Hematopoietic multipotent progenitor cell treated with erythropoietin and hydrocortisone succinate and interleukin-3 and kit ligand, for 6 days (in vitro differentiated cells): ENCODE measurements at regions not wholly inside any gene's neighbourhood (a gene's known extent, or its start where the extent isn't known, plus 50 kb on each side); places are given as distances from the start of the nearest gene placed in this dataset.
A peak's percentile ranks its signal among the peaks of the same experiment; 100 is the strongest.

Source experiments
- DNase-seq: peaks from one replicate; pipeline ENCODE4 v3.0.0-alpha.2; 2015

DNA sequence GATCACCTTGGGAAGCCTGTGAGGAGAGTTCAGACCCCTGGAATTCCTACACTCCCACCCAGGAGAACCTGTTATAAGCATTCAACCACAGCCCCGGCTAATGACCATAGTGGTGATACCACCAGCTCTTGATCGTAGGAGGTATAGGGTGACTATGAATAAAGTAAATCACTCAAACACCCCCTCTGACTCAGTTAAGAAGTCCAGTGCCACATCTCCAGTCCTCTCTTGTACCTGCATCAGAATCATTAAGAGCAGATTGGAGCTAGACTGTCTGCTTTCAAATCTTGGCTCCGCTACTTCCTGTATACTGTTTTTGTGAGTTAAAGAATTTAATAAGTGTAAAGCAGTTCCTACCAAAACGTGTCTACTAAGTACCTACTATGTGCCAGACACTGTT, 565.1 kb upstream of the DIPK2B start:
- DNase-seq, result no peak

DNA sequence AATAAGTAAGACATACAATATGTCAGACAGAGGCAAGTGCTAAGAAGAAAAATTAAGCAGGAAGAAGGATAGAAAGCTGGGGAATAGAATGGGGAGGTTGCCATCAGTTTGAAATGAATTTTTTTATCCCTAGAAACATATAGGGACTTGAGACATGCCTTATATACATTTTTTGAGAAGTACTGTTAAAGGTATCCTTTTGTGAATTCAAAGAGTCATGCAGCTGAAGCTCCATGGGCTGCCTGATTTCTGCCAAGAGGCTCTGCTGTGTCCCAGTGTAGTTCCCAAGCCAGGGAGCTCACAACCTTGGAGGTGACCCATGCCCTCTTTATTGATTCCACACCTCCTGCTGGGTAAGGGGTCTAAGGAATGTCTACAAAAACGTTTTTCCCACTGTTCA, 564.6 kb upstream of the DIPK2B start:
- DNase-seq, result no peak

DNA sequence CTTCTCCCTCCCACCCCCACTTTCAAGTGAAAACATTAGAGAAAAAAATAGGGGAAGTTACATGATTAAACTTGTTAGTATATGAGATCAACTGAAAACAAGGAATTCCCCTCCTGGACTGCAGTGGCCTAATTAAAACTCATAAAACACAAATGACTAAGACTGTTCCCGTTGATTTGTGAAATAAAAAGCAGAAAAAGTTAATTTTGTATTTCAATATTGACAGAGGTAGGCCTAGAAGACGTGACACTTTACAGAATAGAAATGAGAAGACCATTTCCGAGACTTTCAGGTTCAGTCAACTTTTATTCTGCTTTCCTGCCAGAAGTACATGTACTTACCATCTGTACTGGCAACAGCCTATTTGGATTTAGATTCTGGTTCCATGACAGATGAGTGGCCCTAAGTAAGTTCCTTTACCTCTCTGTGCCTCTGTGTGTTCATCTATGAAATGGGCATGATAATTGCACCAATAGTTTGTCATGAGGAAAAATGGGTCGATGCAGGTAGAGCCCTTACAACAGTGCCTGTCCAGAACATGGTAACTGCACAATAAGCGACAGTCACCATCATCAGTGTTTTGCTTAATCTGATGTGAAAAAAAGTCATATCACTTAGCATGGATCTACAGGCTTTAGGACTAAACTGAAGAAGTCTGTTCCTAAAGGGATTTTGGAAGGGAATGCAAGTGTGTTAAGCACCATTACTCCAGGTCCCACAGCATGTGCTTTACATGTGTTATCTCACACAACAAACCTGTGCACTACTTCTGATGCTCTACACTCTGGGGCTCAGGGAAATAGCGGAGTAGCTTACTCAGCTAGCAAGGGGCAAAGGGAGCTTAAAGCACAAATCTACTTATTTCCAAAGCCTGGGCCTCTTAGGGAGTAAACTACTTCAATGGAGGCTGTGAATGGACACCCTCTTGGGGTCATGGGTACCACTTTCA, 562.3 kb upstream of the DIPK2B start:
- no peak for DNase-seq

DNA sequence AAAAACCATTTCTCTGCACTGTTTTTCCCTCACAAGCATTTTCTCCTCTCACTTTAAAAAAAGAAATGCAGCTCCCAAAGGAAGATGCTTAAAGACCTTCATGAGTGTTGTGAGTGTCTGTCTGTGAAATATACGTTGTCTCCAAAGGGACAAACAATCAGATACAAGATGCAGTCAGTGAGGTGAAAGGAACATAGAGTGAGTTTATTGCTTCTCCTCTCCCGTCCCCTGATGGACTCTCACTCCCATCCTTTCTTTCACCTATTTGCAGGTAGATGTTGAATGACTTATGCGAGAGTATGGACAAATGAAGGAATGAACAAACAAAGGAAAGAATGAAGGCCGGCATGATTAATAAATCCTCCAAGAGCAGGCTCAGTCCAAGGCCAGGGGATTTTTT, 561.2 kb upstream of the DIPK2B start:
- no peak for DNase-seq

DNA sequence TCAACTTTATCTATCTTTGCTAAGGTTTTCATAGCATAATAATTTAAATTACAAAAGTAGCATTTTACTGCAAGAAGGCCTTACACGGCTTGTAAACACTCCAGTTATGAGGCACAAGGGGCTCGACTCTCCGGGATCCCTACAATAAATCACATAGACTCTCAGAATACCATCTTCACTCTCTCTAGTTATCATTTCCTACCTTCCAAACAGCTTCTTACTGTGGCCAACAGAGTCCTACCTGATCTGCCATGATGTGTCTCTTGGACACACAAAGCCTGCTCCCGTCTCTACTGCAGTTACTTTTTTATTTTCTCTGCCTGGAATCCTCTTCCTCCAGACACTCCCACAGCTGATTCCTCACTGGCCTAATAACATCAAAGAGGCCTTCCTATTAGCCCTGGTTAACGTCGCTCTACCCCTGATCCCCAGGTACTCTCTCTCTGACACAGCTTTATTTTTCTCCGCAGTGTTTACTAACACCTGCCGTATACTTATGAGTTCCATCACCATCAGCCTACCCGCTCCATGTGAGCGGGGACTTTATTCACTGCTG, 559.6 kb upstream of the DIPK2B start:
- DNase-seq, result no peak

DNA sequence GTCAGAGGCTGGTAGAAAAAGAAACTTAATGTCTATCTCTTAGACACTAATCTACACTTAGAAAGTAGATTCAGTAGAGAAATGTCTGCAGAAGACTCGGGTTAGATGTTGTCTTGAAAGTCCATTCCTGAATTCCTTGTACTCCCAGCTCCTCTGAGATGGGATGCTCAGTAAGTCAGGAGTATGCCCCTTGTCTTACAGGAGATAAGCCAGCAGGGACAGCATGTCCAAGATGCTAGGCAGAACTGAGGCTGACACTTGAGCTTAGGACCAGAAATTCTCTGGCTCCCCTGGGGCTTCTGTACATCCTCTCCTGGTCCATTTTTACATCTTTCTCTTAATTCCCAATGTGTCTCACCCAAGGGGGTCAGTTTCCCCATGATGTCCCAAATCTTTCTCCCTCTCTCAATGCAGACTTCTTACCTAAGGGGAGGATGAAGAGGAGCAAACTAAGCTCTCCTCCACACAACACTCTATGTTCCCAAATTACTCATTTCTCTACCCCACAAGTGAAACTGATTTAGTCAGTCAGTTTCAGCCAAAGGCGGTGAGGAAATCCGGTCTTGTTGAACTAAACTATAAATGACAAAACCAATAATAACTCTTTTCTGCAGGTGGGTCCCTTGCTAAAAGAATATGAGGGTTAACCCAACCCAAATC, 558.2 kb upstream of the DIPK2B start:
- DNase-seq, result no peak

DNA sequence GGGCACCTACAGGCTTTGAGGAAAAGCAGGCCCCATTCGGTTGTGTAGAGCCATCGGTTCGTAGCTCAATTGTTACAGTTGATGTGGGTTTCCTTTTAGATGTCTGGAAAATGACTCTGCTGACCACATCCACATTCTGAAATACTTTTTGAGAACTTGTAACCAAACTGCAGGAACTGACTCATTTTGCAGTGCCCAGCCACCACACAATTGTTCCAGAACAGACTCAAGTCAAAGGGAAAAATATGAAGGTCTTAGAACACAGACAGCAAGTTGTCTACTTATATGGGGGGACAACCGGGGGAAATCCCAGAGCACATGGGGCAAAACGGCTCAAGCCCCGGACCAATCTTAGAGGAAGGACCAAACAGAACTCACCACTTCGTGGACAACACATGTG, 557.6 kb upstream of the DIPK2B start:
- peak; percentile 60 for DNase-seq

DNA sequence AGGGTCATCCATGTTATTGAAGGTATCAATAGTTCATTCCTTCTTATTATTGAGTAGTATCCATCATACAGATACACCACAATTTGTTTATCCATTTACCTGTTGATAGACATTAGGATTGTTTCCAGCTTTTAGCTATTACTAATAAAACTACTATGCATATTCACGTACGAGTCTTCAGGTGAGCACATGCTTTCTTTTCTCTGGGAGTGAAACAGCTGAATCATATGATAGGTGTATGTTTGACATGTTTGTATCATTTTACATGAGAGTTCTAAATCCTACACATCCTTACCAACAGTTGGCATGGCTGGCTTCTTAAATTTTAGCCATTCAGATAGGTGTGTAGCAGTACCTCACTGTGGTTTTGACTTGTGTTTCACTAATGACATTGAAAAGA, 556.6 kb upstream of the DIPK2B start:
- no peak for DNase-seq

DNA sequence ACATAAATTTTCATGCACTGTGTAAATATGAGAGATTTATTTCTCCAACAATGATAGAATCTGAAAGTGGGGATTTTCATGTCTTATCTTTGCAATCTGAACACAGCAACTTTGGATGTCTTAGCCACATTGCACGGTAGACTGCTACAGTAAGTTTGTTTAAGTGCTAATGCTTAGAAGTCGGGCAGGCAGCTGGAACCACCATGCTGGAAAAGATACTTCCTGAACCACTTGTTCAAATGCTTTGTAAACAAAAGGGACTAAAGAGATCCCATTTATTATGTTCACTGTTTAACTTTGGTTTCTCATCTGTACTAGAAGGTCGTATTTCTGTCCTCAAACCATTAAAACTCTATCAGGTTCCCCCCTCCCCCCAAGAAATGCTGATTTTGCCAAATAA, 555.9 kb upstream of the DIPK2B start:
- DNase-seq, result no peak

DNA sequence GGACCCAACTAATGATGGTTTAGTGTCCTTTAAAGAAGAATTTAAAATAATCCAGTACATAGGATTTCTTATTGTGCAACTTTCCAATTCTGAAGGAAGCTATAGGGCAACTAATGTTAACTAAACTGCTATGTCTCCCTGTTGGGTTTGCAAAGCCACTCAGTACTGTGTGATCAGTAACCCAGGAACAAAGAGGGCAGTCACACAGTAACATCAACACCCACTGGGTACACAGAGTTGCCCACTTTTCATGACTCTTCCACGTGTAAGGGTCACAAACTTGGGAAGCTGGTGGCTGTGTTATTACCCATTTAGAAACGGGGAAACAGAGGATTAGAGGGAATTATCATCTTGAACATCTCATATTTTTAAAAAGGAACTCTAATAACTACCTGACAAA, 555.0 kb upstream of the DIPK2B start:
- DNase-seq, result no peak

DNA sequence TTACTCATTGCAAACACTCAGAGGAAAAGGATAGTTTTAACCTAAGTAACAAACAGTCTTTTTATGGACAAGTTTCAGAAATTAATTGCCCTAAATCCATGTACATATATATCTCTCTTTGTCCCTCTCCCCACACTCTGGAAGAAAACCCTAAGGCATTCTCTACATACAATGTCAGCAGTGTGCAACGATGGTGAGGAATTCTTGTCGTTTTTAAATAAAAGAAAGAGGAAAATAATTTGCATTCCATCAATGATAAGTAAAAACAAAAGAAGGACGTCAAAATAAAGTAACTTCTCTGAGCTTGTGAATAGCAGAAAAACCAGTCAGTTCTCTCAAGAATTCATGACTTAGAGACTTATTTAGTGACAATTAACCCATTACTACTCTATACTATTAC, 550.5 kb upstream of the DIPK2B start:
- DNase-seq, result no peak

DNA sequence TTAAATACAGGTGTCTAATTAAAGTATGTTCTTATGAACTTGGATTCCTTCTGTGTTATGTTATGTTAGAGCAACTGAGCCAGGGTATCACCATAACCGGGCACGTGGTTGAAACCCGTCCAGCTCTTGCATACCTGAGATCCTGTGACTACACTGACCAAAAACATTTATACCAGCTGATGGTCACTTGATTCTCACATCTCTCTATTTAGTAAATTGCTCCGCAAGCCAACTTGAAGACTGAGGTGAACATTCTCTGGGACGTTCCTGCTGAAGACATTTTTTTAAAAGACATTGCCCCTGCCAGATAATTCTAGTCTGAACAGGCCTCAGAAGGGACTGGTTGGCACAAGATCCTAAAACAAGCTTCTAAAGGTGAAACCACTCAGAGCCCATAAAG, 550.0 kb upstream of the DIPK2B start:
- no peak for DNase-seq

DNA sequence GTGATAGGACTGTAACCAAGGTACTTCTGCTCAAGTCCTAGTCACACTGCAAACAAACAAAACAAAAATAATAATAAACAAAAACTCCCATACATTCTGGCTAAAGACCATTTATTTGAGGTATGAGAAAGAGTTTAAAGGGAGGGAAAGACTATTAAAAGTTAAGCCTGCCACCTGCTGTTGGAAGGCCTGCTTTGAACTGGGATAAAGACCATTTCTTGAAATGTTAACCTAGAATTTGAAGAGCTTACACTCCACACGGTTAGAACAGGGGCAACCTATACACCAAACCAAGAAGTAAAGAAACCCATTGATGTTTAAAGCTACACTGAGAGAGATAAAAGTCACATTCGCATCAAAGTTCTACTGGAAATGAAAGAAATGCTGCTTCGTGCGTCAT, 548.7 kb upstream of the DIPK2B start:
- no peak for DNase-seq

DNA sequence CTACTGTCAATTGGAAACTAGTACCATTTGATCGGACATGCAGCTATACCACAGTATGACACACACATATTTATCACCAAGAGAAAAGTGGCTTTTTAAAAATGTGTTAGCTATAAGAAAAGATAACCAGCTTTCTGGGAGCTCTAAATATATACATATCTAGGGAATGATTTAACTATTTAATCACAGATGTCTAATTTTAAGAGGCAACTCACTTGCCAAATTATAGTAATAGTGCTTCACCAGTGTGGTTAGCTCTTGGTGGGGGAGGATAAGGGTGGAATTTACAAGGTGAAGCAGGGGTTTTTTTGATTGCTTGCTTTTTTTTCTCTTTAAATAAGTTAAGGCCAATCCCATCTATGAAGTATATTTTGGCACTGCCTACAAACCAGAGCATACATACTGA, 547.7 kb upstream of the DIPK2B start:
- DNase-seq, result peak; percentile 38

DNA sequence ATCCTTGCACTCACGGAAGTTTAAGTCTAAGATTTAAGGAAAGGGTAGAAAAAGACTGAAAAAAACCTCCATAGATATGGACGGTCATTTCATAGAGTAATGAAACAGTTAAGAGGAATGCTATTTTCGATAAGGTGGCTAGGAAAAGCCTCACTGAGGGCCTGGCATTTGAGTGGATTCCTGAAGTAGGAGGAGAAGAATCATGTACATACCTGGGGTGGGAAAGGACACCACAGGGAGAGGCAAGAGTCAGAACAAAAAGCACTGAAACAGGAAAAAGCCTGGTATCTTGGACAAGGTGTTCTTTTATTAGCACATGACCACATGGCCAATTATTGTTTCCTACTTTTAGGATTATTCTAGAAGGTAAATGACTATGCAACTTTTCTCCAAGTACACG, 547.2 kb upstream of the DIPK2B start:
- DNase-seq, result no peak

DNA sequence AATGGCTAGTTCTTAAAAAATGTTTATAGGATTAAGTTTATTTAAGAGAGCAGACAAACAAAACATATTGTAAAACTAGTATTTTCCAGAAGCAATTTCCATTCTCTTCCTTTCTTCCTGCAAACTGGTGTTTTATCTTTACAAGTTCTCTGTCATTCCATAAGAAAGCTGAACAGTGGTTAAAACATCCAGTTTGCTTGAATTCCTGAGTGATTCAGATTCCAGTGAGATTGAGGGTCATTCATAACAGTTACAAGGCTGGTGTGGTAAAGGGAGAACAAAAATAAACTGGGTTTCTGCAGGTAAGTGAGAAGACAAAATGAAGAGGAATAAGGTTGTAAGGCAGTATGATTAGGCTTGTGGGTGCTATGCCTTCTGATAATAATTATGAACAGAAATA, 544.8 kb upstream of the DIPK2B start:
- DNase-seq, result no peak

DNA sequence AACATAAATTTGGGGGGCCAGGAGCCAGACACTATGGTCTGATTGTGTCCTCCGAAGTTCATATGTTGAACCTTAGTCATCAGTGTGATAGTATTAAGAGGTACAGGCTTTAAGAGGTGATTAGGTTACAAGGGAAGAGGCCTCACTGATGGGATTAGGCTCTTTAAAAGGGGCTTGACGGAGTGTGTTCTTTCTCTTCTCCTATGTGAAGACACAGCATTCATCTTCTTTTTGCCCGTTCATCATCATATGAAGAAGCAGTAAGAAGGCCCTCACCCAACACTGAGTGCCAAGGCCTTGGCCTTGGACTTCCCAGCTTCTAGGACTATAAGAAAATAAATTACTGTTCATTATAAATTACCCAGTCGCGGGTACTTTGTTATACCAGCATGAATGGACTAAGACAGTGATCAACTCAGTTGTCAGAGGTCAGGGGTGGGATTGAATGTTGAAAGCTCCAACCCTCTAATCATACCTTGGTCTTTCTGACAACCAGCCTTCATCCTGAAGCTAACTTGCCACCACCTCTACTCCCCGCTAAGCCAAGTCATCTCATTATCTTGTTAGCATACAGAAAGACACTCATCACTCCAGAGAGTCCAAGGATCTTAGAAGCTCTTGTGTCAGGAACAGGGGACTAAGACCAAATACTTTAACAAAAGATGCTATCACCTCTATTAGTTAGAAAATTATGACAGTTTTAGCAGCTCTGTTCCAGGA, 543.4 kb upstream of the DIPK2B start:
- no peak for DNase-seq

DNA sequence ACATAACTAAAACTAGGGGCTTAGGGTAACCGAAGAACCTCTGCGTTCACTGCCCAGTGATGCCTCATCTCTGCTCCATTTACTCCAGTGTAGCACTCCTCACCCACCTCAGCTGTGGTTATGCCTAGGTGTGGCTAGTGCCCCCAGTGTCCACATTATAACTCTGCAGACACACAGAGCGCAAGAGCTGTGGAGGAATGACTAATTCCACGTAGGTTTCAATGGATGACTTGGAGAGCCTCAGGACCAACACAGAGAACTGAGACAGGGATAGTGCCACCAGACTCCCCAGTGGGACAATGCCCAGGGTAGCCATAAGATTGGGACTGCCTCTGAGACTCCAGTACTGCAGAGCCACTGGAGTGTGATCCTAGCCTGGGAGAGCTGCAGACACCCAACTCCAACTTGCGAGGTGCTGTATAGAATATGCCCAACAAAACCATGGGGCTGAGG, 542.4 kb upstream of the DIPK2B start:
- DNase-seq, result no peak

DNA sequence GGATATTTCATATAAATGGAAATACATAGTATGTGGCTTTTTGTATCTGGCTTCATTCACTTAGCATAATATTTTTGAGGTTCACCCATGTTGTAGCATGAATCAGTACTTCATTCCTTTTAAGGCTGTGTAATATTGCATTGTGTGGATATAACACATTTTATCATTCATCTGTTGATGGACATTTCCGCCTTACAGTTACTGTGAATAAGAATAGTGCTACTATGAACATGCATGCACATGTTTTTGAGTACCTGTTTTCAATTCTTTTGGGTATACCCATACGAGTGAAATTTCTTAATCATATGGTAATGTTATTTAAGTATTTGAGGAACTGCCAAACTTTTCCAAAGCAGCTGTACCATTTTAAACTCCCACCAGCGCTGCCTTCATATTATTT, 539.6 kb upstream of the DIPK2B start:
- DNase-seq, result no peak

DNA sequence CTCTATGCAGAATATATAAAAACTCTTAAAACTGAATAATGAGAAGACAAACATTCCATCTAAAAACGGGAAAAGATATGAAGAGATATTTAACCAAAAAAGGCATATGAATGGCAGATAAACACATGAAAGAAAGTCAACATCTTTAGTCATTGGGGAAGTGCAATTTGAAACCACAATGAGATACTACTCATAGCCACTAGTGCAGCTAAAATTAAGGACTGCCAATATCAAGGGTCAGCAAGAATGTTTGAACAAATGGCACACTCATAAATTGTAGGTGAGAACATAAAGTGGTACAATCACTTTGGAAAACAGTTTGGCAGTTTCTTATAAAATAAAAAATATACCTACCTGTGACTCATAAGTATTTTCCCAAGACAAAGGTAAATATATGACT, 534.9 kb upstream of the DIPK2B start:
- no peak for DNase-seq

DNA sequence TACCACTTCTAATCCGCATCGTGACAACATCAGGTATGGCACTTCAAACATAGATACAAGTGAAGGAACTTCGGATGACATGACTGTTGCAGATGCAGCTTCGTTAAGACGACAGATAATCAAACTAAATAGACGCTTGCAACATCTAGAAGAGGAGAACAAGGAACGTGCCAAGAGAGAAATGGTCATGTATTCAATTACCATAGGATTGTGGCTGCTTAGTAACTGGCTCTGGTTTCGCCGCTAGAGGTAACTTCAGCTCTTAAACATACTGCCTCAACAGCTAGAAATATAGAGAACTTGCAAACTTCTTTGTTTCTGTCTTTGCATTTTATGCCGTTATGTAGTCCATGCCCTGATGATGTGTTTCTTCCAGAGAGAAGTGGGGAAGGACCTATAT, 530.8 kb upstream of the DIPK2B start:
- no peak for DNase-seq

DNA sequence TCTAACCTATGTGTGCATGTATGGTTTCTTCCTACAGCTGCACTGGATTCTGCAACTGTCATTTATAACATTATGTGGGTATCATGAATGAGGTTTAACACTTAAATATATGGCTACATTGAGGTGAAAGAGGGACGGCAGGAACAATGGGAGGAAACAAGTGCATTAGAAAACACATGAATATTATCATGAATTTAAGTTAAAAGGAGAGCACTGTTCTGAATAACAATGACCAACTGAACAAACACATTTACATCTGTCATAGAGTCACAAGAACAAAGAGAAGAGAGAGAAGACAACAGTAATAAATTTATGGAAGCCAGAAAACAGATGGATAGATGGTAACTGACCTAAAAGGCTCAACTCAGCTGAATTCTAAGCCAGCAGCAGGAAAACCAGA, 527.1 kb upstream of the DIPK2B start:
- no peak for DNase-seq

DNA sequence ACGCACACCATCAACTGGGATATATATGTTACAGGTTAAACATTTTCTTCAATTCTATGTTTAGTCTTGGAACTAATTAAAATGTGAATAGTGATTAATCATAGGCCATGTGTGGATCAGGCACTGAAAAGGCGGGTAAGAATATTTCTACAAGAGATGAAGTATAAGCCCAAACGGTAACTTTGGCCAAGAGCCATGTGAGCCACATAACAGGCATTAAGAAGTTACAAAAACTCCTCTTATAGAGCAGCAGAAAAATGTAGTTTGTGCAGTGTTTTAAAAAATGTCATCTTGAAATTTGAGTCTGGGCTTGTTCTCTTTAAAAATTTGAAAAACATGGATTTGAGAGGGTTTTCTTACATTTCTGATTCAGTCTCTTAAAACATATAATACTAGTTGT, 521.8 kb upstream of the DIPK2B start:
- no peak for DNase-seq
